IgD-negative memory B cell (primary cell): ENCODE measurements at regions not wholly inside any gene's neighbourhood (a gene's known extent, or its start where the extent isn't known, plus 50 kb on each side); places are given as distances from the start of the nearest gene placed in this dataset.

ENCODE experiments used
- H3K27ac Mint-ChIP-seq, 3 donors: one replicate each; pipeline ENCODE4 v1.8.0; 2020 to 2022; ENCODE audit warnings: mild to moderate bottlenecking in 3 of 3, mixed read lengths in 3 of 3, moderate library complexity in 1 of 3
- H3K27me3 Mint-ChIP-seq: one replicate; pipeline ENCODE4 v1.8.0; 2021; ENCODE audit warnings: mixed read lengths
- H3K36me3 Mint-ChIP-seq: one replicate; pipeline ENCODE4 v1.8.0; 2020; ENCODE audit warnings: mild to moderate bottlenecking, mixed read lengths
- H3K4me1 Mint-ChIP-seq, 3 donors: one replicate each; pipeline ENCODE4 v1.8.0; 2020 to 2022; ENCODE audit warnings: mixed read lengths in 3 of 3, mild to moderate bottlenecking in 1 of 3
- H3K4me3 Mint-ChIP-seq, 4 donors: one replicate each; pipeline ENCODE4 v1.8.0; 2020 to 2022; ENCODE audit warnings: mild to moderate bottlenecking in 4 of 4, mixed read lengths in 4 of 4, moderate library complexity in 3 of 4
- H3K9me3 Mint-ChIP-seq, 3 donors: one replicate each; pipeline ENCODE4 v1.8.0; 2020 to 2021; ENCODE audit warnings: mixed read lengths in 3 of 3, mild to moderate bottlenecking in 1 of 3

GRCh38 chr13:40113643-40114304 lies 458.3 kb downstream of the COG6 start:
- H3K9me3 Mint-ChIP-seq: peaks cover 2 to 7% (median 3%) of the 10 kb centered on the region in 3 donors
- no peak overlapping the region for H3K27ac Mint-ChIP-seq
- peaks cover 0 to 4% (median 0%) of the 10 kb centered on the region in 3 donors for H3K4me1 Mint-ChIP-seq
- no peaks in the 10 kb centered on the region for H3K27me3 Mint-ChIP-seq
- H3K4me3 Mint-ChIP-seq: no peak overlapping the region
- no peaks in the 10 kb centered on the region for H3K36me3 Mint-ChIP-seq

GRCh38 chr13:40114305-40114896 lies 458.9 kb downstream of the COG6 start:
- H3K9me3 Mint-ChIP-seq: peaks cover 2 to 7% (median 3%) of the 10 kb centered on the region in 3 donors
- no peaks in the 10 kb centered on the region for H3K27me3 Mint-ChIP-seq
- peaks cover 0 to 4% (median 0%) of the 10 kb centered on the region in 3 donors for H3K4me1 Mint-ChIP-seq
- no peaks in the 10 kb centered on the region for H3K36me3 Mint-ChIP-seq
- H3K27ac Mint-ChIP-seq: no peak overlapping the region
- no peak overlapping the region for H3K4me3 Mint-ChIP-seq

GRCh38 chr13:40115426-40115825 lies 460.0 kb downstream of the COG6 start:
- Mint-ChIP-seq H3K36me3 (no peaks in the 10 kb centered on the region), H3K27ac (peak overlapping the region in 1 of 3 donors; percentile 25), H3K27me3 (no peaks in the 10 kb centered on the region), H3K4me1 (peaks cover 0 to 4% (median 0%) of the 10 kb centered on the region in 3 donors), H3K9me3 (peaks cover 0 to 7% (median 3%) of the 10 kb centered on the region in 3 donors), H3K4me3 (no peak overlapping the region)

GRCh38 chr13:40116008-40116407 lies 460.5 kb downstream of the COG6 start:
- Mint-ChIP-seq H3K27ac (peak overlapping the region in 1 of 3 donors; percentile 25), H3K4me3 (no peak overlapping the region)

GRCh38 chr13:40118337-40118736 lies 462.9 kb downstream of the COG6 start:
- no peak overlapping the region for H3K27ac Mint-ChIP-seq
- no peak overlapping the region for H3K4me3 Mint-ChIP-seq
- peaks cover 0 to 5% (median 0%) of the 10 kb centered on the region in 3 donors for H3K9me3 Mint-ChIP-seq
- peaks cover 0 to 4% (median 0%) of the 10 kb centered on the region in 3 donors for H3K4me1 Mint-ChIP-seq
- no peaks in the 10 kb centered on the region for H3K36me3 Mint-ChIP-seq
- H3K27me3 Mint-ChIP-seq: no peaks in the 10 kb centered on the region

More at GRCh38 chr13:40116008-40116407, 460.5 kb downstream of the COG6 start:
- Mint-ChIP-seq H3K27me3 (no peaks in the 10 kb centered on the region), H3K36me3 (no peaks in the 10 kb centered on the region), H3K4me1 (peaks cover 0 to 4% (median 0%) of the 10 kb centered on the region in 3 donors), H3K9me3 (peaks cover 0 to 5% (median under 1%) of the 10 kb centered on the region in 3 donors)

GRCh38 chr13:40119852-40120251 lies 464.4 kb downstream of the COG6 start:
- Mint-ChIP-seq H3K36me3 (no peaks in the 10 kb centered on the region), H3K4me3 (no peak overlapping the region), H3K4me1 (no peaks in the 10 kb centered on the region), H3K27me3 (no peaks in the 10 kb centered on the region), H3K9me3 (peaks cover 0 to 5% (median 0%) of the 10 kb centered on the region in 3 donors), H3K27ac (no peak overlapping the region)

- no peak overlapping the region for H3K4me3 Mint-ChIP-seq
- peaks cover 0 to 5% (median 0%) of the 10 kb centered on the region in 3 donors for H3K9me3 Mint-ChIP-seq
Measured at GRCh38 chr13:40120288-40120687, 464.8 kb downstream of the COG6 start.

GRCh38 chr13:40120781-40121180 lies 465.3 kb downstream of the COG6 start:
- H3K4me3 Mint-ChIP-seq: no peak overlapping the region
- no peaks in the 10 kb centered on the region for H3K36me3 Mint-ChIP-seq
- H3K9me3 Mint-ChIP-seq: peaks cover 0 to 5% (median 0%) of the 10 kb centered on the region in 3 donors
- no peaks in the 10 kb centered on the region for H3K27me3 Mint-ChIP-seq
- H3K27ac Mint-ChIP-seq: no peak overlapping the region
- H3K4me1 Mint-ChIP-seq: peaks cover 0 to 8% (median 7%) of the 10 kb centered on the region in 3 donors

More at GRCh38 chr13:40120288-40120687, 464.8 kb downstream of the COG6 start:
- H3K4me1 Mint-ChIP-seq: peaks cover 0 to 3% (median 3%) of the 10 kb centered on the region in 3 donors
- no peak overlapping the region for H3K27ac Mint-ChIP-seq
- H3K27me3 Mint-ChIP-seq: no peaks in the 10 kb centered on the region
- H3K36me3 Mint-ChIP-seq: no peaks in the 10 kb centered on the region

- no peaks in the 10 kb centered on the region for H3K36me3 Mint-ChIP-seq
- H3K4me1 Mint-ChIP-seq: peaks cover 7 to 17% (median 15%) of the 10 kb centered on the region in 3 donors
- H3K9me3 Mint-ChIP-seq: peaks cover 0 to 5% (median 0%) of the 10 kb centered on the region in 3 donors
- H3K4me3 Mint-ChIP-seq: no peak overlapping the region
- H3K27me3 Mint-ChIP-seq: no peaks in the 10 kb centered on the region
- no peak overlapping the region for H3K27ac Mint-ChIP-seq
Measured at GRCh38 chr13:40121722-40122121, 466.3 kb downstream of the COG6 start.

GRCh38 chr13:40123962-40124632 lies 468.6 kb downstream of the COG6 start:
- H3K4me3 Mint-ChIP-seq: no peak overlapping the region
- H3K27me3 Mint-ChIP-seq: no peaks in the 10 kb centered on the region
- H3K36me3 Mint-ChIP-seq: no peaks in the 10 kb centered on the region
- H3K9me3 Mint-ChIP-seq: peaks cover 0 to 5% (median 0%) of the 10 kb centered on the region in 3 donors
- no peak overlapping the region for H3K27ac Mint-ChIP-seq
- peaks cover 26 to 38% (median 33%) of the 10 kb centered on the region in 3 donors for H3K4me1 Mint-ChIP-seq

GRCh38 chr13:40124633-40125015 lies 469.2 kb downstream of the COG6 start:
- H3K36me3 Mint-ChIP-seq: no peaks in the 10 kb centered on the region
- peaks cover 26 to 38% (median 35%) of the 10 kb centered on the region in 3 donors for H3K4me1 Mint-ChIP-seq
- no peak overlapping the region for H3K4me3 Mint-ChIP-seq
- H3K27ac Mint-ChIP-seq: peak overlapping the region in 2 of 3 donors; percentile 4 to 26
- H3K9me3 Mint-ChIP-seq: peaks cover 0 to 4% (median 0%) of the 10 kb centered on the region in 3 donors
- no peaks in the 10 kb centered on the region for H3K27me3 Mint-ChIP-seq

GRCh38 chr13:40125336-40125735 lies 469.9 kb downstream of the COG6 start:
- Mint-ChIP-seq H3K36me3 (no peaks in the 10 kb centered on the region), H3K4me1 (peaks cover 26 to 38% (median 35%) of the 10 kb centered on the region in 3 donors), H3K27ac (peak overlapping the region in 2 of 3 donors; percentile 4 to 26)

GRCh38 chr13:40126306-40127085 lies 471.0 kb downstream of the COG6 start:
- Mint-ChIP-seq H3K36me3 (no peaks in the 10 kb centered on the region), H3K27ac (peak overlapping the region; percentile 79 to 94 (median 93)), H3K9me3 (no peaks in the 10 kb centered on the region), H3K4me1 (peaks cover 26 to 38% (median 35%) of the 10 kb centered on the region in 3 donors), H3K4me3 (peak overlapping the region; percentile 22 to 82 (median 46)), H3K27me3 (no peaks in the 10 kb centered on the region)

More at GRCh38 chr13:40125336-40125735, 469.9 kb downstream of the COG6 start:
- Mint-ChIP-seq H3K4me3 (peak overlapping the region in 3 of 4 donors; percentile 18 to 81 (median 30)), H3K9me3 (no peaks in the 10 kb centered on the region), H3K27me3 (no peaks in the 10 kb centered on the region)

- H3K27ac Mint-ChIP-seq: peak overlapping the region; percentile 79 to 94 (median 93)
Measured at GRCh38 chr13:40127476-40127875, 472.0 kb downstream of the COG6 start.

More at GRCh38 chr13:40127476-40127875, 472.0 kb downstream of the COG6 start:
- H3K4me1 Mint-ChIP-seq: peaks cover 26 to 38% (median 35%) of the 10 kb centered on the region in 3 donors
- H3K9me3 Mint-ChIP-seq: no peaks in the 10 kb centered on the region
- H3K36me3 Mint-ChIP-seq: no peaks in the 10 kb centered on the region
- peak overlapping the region; percentile 17 to 82 (median 46) for H3K4me3 Mint-ChIP-seq
- no peaks in the 10 kb centered on the region for H3K27me3 Mint-ChIP-seq
